ENCODE measurements at regions not wholly inside any gene's neighbourhood (a gene's known extent, or its start where the extent isn't known, plus 50 kb on each side); places are given as distances from the start of the nearest gene placed in this dataset.
A peak's percentile ranks its signal among the peaks of the same experiment; 100 is the strongest.

DNA sequence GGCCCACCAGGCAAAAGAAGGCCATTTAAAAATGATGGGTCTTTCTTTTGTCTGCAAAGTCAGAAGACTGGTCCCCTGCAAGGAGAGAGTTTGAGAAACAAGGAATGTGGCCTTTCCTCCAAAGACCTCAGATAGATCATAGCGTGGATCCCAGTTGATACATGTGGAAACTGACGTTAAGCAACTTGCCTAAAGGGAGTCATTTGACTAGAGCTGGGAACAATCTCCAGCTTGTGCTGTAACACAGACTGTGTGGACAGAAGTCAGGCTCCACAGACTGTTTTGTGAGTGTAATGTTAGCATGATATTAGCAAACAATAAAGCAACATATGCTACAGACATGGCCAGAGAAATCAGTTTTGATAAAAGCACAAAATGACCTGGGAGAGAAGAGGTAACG, 140.4 kb upstream of the CITED2 start:
- DNase-seq (ENCODE audit: low read depth) = peak; percentile 55

DNA sequence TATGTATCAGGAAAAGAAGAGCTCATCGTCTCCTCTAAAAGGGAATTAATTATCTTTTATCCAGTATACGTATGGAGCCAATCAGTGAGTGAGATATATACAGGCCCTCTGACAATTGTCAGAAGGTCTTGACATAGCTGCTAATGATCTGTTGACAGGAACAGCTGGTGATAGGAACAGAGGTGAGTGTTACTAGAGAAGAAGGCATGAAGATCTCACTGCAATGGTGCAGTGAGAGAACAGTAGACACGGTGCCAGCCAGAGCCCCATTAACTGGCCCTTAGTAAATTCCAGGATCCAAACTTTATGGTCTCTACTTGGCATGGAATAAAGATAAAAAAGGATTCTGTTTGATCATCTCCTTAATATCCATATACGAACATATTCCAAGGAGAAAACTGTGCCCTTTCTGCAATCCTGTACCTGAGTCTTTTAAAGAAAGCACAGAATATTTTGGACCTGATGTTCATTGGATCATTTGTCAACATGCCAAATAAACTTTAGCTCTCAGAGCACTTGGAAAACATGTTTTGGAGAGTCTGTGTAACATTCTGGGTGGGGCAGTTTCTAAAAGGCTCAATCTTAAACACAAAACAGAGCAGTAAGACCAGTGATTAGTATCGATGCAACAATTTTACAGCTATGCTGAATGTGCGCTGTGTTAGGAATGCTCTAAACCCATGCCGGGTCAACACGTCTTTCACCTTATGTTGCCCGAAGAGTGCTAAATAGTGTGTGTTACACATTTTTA, 135.8 kb upstream of the CITED2 start:
- DNase-seq (ENCODE audit: low read depth) = no peak

DNA sequence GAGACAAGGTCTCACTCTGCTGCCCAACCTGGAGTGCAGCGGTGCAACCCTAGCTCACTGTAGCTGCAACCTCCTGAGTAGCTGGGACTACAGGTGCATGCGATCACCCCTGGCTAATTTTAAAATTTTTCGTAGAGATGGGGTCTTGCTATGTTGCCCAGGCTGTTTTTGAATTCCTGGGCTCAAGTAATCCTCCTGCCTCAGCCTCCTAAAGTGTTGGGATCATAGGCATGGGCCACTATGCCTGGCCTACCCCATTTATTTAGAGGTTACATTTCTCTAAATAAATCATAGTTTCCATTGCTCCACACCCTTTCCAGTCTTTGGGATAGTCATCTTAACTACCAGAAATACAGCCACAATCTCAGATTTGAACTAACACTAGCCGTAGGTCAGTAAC, 134.7 kb upstream of the CITED2 start:
- no peak for DNase-seq (ENCODE audit: low read depth)

DNA sequence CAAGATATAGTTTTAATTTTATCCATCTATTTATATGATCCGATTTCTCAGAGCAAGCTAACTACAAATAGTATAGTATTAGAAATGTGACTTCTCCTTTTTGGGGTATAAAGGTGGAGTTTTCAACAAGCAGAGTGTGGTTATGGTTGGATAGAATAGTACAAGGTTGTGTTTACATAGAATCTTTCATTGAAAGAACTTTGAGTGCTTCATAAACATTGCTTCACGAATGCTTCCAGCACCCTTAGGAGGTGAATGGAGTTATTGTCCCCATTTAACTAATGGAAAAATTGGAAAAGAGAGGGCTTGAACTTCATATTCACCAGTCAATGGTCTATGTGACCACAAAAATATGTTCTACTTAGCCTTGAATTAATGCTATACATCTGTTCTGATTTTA, 134.1 kb upstream of the CITED2 start:
- DNase-seq (ENCODE audit: low read depth) = no peak

DNA sequence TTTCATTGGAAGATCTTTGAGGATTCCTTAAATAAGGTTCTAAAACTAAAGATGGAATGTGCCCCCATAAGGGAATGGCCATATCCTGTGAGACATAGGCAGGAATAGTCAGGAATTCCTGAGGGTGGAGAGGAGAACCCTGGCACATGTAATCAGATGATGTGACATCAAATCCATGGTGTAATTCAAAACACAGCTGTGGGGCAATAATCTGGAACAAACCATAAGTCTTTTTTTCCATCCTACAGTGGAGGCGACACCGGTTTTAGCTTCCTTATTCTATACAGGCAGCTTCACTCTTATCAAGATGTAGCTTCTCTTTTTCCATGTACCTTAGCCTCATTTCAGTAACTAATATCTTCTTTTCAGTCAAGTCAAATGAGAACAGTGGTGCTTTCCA, 133.6 kb upstream of the CITED2 start:
- peak; percentile 46 for DNase-seq (ENCODE audit: low read depth)

DNA sequence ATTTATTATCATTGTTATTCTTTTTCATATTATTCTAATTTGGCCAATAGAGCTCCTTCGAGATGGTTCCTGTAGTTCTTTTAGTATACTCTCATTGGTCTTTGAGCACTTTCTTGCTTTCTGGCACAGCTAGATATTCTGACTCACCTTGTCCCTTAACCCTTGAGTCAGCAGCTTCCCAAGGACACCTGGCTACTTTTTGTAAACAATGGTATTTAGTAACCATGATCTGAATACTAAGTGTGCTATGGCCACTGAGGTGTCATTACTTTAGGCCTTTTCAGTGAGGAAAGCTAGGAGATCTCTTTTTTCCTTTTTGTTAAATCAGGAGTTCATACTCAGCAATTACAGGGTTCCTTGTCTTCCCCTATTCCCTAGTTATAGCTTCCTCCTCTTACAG, 126.5 kb upstream of the CITED2 start:
- no peak for DNase-seq (ENCODE audit: low read depth)

DNA sequence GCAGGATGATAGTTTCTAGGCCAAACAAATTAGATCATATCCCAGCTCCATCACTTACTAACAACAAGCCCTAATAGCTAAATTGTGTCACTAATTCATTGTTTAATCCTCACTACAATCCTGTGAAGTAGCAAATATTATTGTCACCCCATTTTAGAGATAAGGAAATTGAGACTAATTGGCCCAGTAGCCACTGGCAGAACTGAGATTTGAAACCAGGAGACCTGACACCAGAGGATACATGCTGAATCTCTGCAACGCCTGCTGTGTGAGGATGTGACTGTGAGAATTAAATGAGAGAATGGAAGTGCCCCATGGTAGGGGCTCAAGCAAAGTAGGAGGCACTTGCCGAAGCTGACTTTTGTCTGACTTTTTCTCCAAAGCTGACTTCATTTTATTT, 124.3 kb upstream of the CITED2 start:
- no peak for DNase-seq (ENCODE audit: low read depth)

DNA sequence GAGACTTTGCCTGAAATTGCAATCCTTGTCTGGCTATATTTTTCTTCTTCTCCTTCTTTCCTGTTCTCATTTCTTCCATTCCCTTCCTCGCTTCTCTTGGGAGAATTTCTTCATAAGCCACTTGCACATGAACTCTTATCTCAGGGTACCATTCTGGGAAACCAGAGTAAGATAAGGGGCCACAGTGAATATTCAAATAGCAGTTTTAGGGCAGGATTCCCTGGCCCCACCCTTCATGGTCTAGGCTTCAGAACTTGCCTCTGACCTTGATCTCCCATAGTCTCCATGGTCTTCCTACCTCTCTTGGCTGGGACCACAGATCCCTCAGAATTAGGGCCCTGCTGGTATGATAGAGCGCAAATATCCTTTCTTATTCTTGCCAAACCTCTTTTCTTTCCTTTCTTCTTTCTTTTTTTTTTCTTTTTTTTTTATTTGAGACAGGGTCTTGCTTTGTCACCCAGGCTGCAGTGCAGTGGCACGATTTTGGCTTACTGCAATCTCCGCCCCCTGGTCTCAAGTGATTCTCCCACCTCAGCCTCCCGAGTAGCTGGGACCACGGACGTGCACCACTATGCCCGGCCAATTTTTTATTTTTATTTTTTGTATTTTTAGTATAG, 123.0 kb upstream of the CITED2 start:
- DNase-seq (ENCODE audit: low read depth) = no peak

DNA sequence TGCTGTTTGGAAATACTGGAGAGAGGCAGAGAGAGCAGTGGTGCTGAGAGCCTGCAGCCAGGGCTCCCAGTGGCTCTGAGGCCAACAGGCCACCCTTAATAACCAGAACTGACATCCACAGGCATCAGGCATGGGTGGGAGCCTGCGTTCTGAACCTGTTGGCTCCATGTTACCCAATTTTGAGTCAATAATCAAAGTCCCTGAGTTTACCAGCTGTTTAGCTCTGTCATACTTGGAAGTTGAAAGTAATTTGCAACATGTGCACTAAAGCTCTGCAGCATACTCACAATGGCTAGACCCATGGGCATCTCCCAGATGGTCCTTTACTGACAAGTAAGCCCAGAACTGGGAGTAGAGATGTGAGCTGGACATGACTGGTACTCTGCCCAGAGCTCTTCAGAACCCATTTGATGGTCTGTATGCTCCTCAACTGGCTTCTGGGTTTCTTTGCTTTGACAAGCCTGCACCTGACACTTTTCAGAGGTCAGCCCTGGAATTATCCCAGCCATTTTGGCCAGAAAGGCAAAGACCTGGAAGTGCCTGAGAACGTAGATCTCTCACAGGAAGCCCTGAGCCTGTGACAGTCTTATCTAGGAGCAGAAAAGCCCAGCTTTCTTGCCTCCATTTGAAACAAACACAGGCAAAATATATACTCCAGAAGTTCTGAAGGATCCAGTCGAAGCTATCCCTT, 122.4 kb upstream of the CITED2 start:
- no peak for DNase-seq (ENCODE audit: low read depth)

DNA sequence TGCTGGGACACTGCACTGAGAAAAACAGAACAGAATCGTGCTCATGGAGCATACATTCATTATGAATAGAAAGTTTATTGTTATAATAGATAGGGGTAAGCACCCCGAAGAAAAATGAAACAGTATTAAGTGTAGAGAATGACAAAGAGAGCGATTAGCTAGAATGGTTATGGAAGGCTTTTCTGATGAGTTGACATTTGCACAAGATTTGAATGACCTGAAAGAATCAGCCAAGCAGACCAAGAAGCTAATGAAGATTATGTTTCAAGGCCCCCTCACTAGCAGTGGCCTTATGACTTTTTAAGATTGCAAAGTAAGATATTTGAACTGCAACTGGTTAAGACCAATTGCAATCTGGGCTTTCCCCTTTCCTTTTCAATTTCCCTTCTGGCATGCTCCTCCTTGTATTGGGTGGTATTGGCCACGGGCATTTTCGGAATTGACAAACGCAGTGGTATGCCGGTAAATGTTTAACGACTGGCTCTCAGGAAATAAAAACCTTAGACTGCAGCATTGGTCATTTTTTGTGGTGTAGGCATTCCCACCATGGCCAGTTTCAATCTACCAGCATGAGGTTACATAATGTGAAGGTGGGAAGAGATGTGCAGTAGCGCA, 120.0 kb upstream of the CITED2 start:
- DNase-seq (ENCODE audit: low read depth) = no peak

DNA sequence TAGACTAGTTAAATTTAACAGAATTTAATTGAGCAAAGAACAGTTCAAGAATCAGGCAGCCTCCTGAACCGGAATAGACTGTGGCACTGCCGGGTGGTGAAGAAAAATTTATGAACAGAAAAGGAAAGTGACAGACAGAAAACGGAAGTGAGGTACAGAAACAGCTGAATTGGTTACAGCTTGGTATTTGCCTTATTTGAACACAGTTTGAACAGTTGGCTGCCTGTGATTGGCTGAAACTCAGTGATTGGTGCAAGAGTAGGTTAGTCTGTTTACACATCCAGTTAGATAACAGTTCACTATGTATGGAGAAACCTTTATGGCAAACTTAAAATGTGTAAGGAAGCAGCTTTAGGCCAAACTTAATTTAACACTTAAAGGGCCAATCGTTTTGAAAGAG, 116.0 kb upstream of the CITED2 start:
- DNase-seq (ENCODE audit: low read depth) = peak; percentile 51

DNA sequence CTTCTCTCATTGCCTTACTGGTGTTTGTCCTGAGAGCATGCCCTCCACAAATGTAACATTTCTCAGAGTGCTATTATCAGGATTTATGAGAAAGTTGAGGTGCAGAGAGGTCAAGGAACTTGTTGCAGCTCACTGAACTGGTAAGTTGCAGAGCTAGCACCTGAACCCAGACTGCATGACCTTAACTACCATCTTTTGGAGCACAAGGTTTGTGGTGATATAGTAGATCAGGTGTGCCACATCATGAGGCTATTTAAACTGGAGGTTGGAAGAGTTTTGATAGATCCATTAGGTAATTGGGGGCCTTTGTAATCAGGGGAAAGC, 112.0 kb upstream of the CITED2 start:
- DNase-seq (ENCODE audit: low read depth) = no peak

DNA sequence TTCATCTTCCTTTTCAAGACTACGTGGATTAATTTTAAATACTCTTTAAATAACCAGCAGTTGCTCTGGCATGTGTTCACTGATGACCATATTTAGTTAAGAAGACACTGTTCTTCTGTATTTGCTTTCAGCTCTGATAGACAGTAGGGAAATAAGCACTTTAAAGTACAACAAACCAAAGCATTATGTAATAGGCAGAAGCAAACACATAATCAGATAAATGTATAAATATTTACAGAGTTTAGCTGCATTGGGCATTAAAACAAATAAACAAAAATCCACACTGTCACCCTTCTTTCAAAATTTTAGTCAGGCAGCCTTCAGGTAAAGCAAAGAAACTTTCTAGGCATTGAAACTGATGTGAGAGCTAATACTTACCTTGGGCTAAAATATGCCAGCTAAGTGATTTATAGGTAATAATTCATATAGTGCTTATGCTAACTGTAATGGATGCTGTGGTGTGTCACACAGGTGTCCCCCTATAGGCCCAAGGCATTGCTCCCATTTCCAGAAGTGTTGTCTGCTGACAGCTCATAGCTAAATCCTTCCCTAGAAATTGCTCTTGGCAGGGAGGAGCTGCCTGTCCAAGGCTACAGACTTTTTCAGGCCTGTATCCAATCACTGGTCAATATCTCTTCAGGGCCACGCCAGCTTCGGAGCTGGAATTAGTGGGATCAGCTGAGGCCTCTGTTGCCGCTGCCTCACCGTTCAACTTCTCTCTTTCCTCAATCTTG, 111.5 kb upstream of the CITED2 start:
- DNase-seq (ENCODE audit: low read depth) = no peak

DNA sequence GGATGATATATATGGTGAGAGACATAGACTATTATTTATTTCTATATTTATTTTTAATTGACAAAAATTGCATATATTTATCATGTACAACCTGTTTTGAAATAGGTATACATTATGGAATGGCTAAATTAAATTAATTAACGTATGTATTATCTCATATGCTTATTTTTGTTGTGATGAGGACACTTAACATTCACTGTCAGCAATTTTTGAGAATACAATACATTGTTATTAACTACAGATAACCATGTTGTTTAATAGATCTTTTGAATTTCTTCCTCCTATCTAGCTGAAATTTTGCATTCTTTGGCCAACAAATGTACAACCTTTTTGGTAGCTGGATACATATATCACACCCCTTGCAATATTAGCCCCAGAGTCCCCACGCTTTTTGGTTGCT, 110.7 kb upstream of the CITED2 start:
- no peak for DNase-seq (ENCODE audit: low read depth)

DNA sequence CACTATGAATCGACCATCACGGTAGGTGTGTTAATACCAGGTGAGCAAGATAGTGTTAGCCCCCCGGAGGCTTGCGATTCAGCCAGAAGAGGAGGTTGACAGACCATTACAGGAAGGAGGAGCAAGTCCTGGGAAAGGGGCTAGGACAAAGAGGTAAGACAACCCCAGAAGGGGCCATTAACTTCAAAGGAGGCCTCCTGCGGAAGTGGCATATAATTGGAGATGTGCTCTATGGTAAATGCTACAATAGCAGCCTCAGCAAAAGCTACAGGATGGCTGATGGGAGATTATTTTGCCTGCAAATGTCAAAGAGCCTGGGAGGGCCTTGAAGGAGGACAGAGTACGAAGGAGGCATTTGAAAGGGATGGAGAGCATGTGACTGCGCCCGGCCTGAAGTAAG, 108.6 kb upstream of the CITED2 start:
- no peak for DNase-seq (ENCODE audit: low read depth)

DNA sequence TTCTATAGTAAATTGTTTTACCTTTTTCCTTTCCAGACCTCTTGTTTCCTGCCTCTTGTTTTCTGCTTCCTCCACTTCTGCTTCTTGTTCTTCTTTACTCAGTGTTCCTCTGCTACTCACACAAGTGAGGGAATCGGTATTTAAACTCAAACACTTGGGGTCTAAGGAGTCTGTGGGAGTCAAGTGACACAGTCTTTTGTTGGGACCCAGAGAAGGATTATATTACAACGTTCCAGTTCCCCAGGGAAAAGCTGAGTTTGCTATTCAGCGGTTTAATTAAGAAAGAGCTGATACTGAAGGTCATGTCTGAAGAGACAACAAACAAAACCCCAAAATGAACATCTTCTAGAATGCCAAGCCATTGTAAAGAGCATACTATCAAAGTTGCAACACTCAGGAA, 107.8 kb upstream of the CITED2 start:
- DNase-seq (ENCODE audit: low read depth) = no peak

DNA sequence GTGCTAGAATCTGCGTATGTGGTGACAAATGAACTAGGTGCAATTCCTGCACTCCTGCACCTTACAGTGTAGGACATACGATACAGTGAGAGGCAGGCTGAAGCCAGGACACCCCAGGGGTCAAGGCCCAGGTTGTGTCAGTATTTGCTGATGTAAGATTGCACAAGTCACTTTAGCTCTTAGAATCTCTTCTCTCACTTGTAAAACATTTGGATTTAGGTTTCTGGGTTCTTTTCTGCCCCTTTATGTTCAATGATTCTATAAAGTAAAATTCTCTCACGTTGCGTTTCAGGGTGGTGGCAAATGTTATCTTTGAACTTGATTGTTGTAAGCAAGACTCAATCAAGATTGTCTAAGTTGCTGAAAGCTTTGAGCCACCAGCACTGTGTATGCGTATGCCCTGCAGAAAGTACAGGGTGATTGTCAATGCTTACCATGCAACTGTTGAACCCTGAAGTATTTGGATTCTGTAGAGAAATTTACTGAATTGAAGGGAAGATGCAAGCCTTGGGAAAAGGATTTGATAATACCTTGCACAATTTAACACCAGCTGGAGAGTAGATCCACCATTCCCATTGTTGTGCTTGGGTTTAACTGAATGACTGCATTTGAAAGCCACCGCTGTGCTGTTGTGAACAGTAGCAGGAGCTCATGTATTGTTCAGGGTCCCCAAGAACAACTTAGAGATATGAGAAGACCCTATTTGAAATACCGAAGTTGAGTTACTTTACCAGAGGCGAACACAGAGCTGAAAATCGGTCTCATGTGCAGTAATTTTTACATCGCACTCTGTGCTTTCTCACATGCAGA, 106.1 kb upstream of the CITED2 start:
- DNase-seq (ENCODE audit: low read depth) = no peak

DNA sequence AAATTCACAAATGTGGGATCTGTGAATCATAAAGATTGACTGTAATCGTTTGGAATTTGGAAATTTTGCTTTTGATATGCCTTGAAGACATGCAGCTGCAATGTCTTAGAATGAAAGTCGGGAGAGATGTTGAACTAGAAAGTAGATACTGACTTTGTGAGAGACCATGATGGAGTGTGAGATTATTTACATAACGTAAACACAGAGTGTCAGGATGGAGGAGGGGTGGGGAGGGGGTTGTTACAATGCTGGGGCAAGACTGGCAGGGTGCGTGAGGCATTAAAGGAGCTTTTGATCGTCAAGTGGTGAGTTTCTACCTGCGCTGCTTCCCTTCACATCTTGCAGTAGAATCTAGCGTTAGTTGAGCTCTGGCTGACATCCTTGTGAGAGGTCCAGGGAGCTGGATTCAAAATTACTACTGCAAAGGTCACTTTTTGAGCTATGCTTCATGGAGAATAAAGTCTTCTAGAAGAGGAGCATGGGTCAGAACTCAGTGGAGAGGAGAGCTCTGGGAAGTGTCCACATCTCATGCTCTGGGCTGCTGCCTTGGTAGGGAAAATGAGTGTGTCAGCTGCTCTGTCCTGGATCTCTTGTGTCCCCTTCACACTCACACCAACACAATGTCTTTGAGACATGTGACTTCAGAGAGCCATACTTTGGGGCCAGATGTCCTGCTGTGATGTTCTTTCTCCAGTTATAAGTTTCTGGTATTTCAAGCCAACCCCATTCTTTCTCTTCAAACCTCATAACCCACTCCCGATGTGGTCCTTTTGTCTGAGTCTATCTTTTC, 105.2 kb upstream of the CITED2 start:
- no peak for DNase-seq (ENCODE audit: low read depth)

DNA sequence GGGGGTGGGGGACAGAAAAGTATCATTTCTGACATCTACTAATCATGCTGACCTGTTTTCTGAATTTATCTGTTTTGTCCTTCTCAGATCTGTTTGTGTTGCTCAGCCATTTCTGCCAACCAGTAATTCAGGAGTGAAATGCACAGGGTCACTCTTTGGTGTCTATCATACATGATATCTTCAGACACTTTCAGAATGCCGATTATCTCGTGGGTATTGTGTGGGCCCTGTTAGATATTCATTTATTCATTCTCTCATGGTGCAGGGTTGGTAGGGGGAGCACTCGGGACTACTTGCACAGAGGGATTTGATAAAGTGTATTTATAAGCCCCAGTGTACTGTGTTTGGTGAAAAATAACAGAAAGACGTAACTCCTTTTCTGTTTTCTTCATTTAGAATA, 101.2 kb upstream of the CITED2 start:
- DNase-seq (ENCODE audit: low read depth) = no peak

DNA sequence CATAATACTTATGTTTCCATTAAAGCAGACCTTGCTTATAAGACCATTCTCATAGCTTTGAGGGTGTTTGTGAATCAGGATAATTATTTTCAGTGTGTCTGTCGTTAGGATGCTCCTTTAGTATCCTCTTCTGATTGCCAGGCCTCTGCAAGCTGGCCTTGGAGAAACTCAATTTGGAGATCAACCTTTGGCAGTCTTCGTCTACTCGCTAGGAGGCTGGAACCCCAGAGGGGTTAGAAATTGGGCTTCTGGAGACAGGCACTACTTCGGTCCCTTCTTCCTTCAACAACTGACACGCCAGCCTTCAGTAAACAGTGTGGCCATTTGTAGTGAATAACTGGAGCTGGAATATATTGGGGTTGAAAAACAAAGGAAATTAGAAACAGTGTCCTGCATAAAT, 100.8 kb upstream of the CITED2 start:
- DNase-seq (ENCODE audit: low read depth) = no peak
